GM23248 (cell line): ENCODE measurements at regions not wholly inside any gene's neighbourhood (a gene's known extent, or its start where the extent isn't known, plus 50 kb on each side); places are given as distances from the start of the nearest gene placed in this dataset.

Source experiments
- EZH2 ChIP-seq: fragments of 200-600 bp; sonication (generic); IDR thresholded peaks from 2 replicates; pipeline ENCODE4 v1.6.1; 2018; ENCODE audit warnings: antibody characterized with exemption, mild to moderate bottlenecking; ENCODE audit not compliant: insufficient read depth, poor library complexity, severe bottlenecking
- EZH2phosphoT487 ChIP-seq: fragments of 200-600 bp; sonication (generic); IDR thresholded peaks from 2 replicates; pipeline ENCODE4 v1.6.1; 2018; ENCODE audit warnings: antibody characterized with exemption, moderate library complexity, mild to moderate bottlenecking, low read depth; ENCODE audit not compliant: insufficient read depth

- TF ChIP-seq EZH2: no peak
- TF ChIP-seq EZH2phosphoT487: no peak
These were observed 92.0 kb upstream of the PAX1 start for GRCh38 chr20:21613512-21613911.
